ENCODE measurements at regions not wholly inside any gene's neighbourhood (a gene's known extent, or its start where the extent isn't known, plus 50 kb on each side); places are given as distances from the start of the nearest gene placed in this dataset.

DNA sequence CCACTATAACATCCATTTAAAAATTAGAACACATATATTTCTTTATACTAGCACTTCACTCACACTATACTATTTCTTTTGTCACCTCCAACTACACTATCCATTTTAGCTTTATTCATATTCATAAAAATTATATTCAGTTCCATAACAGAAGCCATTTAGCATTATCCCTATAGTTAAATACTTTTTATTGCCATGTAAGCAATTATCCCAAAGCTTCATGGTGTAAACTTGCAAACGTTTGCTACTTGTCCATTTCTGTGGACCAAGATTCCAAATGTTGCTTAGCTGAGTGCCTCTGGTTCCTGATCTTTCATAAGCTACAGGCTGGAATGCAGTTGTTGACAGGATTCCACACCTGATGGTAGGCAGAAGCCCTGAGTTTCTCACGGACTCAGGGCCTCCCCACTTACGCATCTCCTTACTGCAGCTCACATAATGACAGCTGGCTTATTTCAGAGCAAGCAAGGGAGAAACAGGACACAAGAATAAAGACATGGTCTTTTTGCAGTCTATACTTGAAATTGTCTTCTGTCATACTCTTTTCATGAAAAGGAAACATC lies 1584.8 kb downstream of the SLITRK5 start:
- TF ChIP-seq, protein P1, sequence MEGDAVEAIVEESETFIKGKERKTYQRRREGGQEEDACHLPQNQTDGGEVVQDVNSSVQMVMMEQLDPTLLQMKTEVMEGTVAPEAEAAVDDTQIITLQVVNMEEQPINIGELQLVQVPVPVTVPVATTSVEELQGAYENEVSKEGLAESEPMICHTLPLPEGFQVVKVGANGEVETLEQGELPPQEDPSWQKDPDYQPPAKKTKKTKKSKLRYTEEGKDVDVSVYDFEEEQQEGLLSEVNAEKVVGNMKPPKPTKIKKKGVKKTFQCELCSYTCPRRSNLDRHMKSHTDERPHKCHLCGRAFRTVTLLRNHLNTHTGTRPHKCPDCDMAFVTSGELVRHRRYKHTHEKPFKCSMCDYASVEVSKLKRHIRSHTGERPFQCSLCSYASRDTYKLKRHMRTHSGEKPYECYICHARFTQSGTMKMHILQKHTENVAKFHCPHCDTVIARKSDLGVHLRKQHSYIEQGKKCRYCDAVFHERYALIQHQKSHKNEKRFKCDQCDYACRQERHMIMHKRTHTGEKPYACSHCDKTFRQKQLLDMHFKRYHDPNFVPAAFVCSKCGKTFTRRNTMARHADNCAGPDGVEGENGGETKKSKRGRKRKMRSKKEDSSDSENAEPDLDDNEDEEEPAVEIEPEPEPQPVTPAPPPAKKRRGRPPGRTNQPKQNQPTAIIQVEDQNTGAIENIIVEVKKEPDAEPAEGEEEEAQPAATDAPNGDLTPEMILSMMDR (conservative IDR thresholded peaks at IDR 0.05; ENCODE audit: low read depth in 2 of 2): no peak
- TF ChIP-seq EZH2phosphoT487 (IDR thresholded peaks at IDR 0.05; ENCODE audit: unreplicated experiment) (no peak), EZH2 (IDR thresholded peaks at IDR 0.05; ENCODE audit: low read depth, unreplicated experiment) (no peak), POLR2AphosphoS5 (IDR thresholded peaks at IDR 0.05; ENCODE audit: low read depth) (no peak), ZNF331 (CRISPR knock-in tag; IDR thresholded peaks at IDR 0.05; ENCODE audit: low read depth) (no peak)
- TF ChIP-seq, protein P2, sequence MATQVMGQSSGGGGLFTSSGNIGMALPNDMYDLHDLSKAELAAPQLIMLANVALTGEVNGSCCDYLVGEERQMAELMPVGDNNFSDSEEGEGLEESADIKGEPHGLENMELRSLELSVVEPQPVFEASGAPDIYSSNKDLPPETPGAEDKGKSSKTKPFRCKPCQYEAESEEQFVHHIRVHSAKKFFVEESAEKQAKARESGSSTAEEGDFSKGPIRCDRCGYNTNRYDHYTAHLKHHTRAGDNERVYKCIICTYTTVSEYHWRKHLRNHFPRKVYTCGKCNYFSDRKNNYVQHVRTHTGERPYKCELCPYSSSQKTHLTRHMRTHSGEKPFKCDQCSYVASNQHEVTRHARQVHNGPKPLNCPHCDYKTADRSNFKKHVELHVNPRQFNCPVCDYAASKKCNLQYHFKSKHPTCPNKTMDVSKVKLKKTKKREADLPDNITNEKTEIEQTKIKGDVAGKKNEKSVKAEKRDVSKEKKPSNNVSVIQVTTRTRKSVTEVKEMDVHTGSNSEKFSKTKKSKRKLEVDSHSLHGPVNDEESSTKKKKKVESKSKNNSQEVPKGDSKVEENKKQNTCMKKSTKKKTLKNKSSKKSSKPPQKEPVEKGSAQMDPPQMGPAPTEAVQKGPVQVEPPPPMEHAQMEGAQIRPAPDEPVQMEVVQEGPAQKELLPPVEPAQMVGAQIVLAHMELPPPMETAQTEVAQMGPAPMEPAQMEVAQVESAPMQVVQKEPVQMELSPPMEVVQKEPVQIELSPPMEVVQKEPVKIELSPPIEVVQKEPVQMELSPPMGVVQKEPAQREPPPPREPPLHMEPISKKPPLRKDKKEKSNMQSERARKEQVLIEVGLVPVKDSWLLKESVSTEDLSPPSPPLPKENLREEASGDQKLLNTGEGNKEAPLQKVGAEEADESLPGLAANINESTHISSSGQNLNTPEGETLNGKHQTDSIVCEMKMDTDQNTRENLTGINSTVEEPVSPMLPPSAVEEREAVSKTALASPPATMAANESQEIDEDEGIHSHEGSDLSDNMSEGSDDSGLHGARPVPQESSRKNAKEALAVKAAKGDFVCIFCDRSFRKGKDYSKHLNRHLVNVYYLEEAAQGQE (IDR thresholded peaks at IDR 0.05; ENCODE audit: unreplicated experiment): no peak

Measured in GM23338 (cell line).